HepG2 (cell line): ENCODE measurements at regions not wholly inside any gene's neighbourhood (a gene's known extent, or its start where the extent isn't known, plus 50 kb on each side); places are given as distances from the start of the nearest gene placed in this dataset.

Experiments used
- BRCA1 ChIP-seq: sonication (generic); formaldehyde crosslinking; IDR thresholded peaks from 2 replicates; pipeline ENCODE4 v1.4.0; 2020; ENCODE audit warnings: missing genetic modification reagents
- DRAP1 ChIP-seq: IDR thresholded peaks from 2 replicates; pipeline ENCODE4 v1.6.1; 2016; ENCODE audit warnings: missing genetic modification reagents, missing compliant biosample characterization
- FOXP4 ChIP-seq: sonication (generic); formaldehyde crosslinking; IDR thresholded peaks from 2 replicates; pipeline ENCODE4 v1.4.0; 2020; ENCODE audit warnings: missing genetic modification reagents
- HDAC2 ChIP-seq: sonication (generic); formaldehyde crosslinking; IDR thresholded peaks from 2 replicates; pipeline ENCODE4 v1.4.0; 2020; ENCODE audit warnings: missing genetic modification reagents
- HIVEP1 ChIP-seq: sonication (generic); formaldehyde crosslinking; IDR thresholded peaks from 2 replicates; pipeline ENCODE4 v1.4.0; 2020; ENCODE audit warnings: mild to moderate bottlenecking, missing genetic modification reagents
- KLF9 ChIP-seq: IDR thresholded peaks from 2 replicates; pipeline ENCODE4 v1.6.1; 2016; ENCODE audit warnings: low read depth
- KMT2B ChIP-seq: IDR thresholded peaks from 2 replicates; pipeline ENCODE4 v1.6.1; 2016; ENCODE audit warnings: missing genetic modification reagents, missing compliant biosample characterization
- MLX ChIP-seq: IDR thresholded peaks from 2 replicates; pipeline ENCODE4 v1.6.1; 2016
- NRL ChIP-seq: sonication (generic); formaldehyde crosslinking; IDR thresholded peaks from 2 replicates; pipeline ENCODE4 v1.5.0; 2020; ENCODE audit warnings: missing genetic modification reagents, mild to moderate bottlenecking, moderate library complexity, borderline replicate concordance
- POGK ChIP-seq: sonication (generic); formaldehyde crosslinking; conservative IDR thresholded peaks from 2 replicates; pipeline ENCODE4 v1.8.0; 2022; ENCODE audit warnings: mild to moderate bottlenecking, moderate library complexity, missing genetic modification reagents
- RARG ChIP-seq: sonication (generic); formaldehyde crosslinking; IDR thresholded peaks from 2 replicates; pipeline ENCODE4 v1.4.0; 2020; ENCODE audit warnings: low read depth, mild to moderate bottlenecking, missing genetic modification reagents
- RELA ChIP-seq: sonication (generic); formaldehyde crosslinking; IDR thresholded peaks from 2 replicates; pipeline ENCODE4 v1.4.0; 2020; ENCODE audit warnings: missing genetic modification reagents
- SALL1 ChIP-seq: sonication (generic); formaldehyde crosslinking; IDR thresholded peaks from 2 replicates; pipeline ENCODE4 v1.8.0; 2022; ENCODE audit warnings: mild to moderate bottlenecking, missing genetic modification reagents
- SIX1 ChIP-seq: sonication (generic); formaldehyde crosslinking; IDR thresholded peaks from 2 replicates; pipeline ENCODE4 v1.4.0; 2020; ENCODE audit warnings: missing genetic modification reagents, borderline replicate concordance
- SOX5 ChIP-seq: IDR thresholded peaks from 2 replicates; pipeline ENCODE4 v1.6.1; 2016; ENCODE audit warnings: borderline replicate concordance
- TBX3 ChIP-seq: fragments of 450-650 bp; IDR thresholded peaks from 2 replicates; pipeline ENCODE4 v1.6.1; 2017; ENCODE audit warnings: antibody characterized with exemption, mild to moderate bottlenecking, inconsistent platforms, borderline replicate concordance
- ZBTB26 ChIP-seq: IDR thresholded peaks from 2 replicates; pipeline ENCODE4 v1.6.1; 2016; ENCODE audit warnings: missing compliant biosample characterization, missing genetic modification reagents, borderline replicate concordance
- ZNF430 ChIP-seq: sonication (generic); formaldehyde crosslinking; IDR thresholded peaks from 2 replicates; pipeline ENCODE4 v1.9.0; 2021; ENCODE audit warnings: mild to moderate bottlenecking, missing genetic modification reagents
- ZNF615 ChIP-seq: sonication (generic); formaldehyde crosslinking; IDR thresholded peaks from 2 replicates; pipeline ENCODE4 v1.5.0; 2020; ENCODE audit warnings: mild to moderate bottlenecking, missing genetic modification reagents, borderline replicate concordance
- ZNF746 ChIP-seq: sonication (generic); formaldehyde crosslinking; IDR thresholded peaks from 2 replicates; pipeline ENCODE4 v1.8.0; 2022; ENCODE audit warnings: mild to moderate bottlenecking, missing genetic modification reagents
- TF ChIP-seq, protein P1 (sequence below): fragments of 450-650 bp; IDR thresholded peaks from 2 replicates; pipeline ENCODE4 v1.6.1; 2016
- TF ChIP-seq, protein P2 (sequence below): sonication (generic); formaldehyde crosslinking; IDR thresholded peaks from 2 replicates; pipeline ENCODE4 v1.4.0; 2020; ENCODE audit warnings: missing genetic modification reagents, borderline replicate concordance

DNA sequence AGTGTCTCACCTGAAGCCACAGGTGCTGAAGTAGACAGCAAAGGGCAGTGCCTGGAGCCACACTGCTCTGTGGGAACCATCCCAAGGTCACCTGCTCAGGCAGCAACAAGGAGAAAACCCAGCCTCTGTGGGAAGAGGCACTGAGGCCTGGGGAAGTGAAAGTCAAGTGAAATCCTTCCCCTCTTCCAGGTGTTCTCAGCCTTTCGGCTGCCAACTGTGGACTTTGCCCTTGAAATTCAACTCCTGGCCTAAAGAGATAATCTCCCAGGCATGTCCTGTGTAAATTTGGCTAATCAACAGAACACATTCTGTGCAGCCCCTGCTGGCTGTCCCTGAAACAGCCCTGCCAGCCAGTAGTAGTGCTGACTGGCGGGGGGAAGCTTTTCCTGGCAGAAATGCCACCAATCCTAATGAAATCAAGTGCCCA is 112.1 kb downstream of the RPL27A start (continued):
- TF ChIP-seq BRCA1 (CRISPR knock-in tag), result no peak
- peak; percentile 58; the same call in 1 of the 2 replicates for TF ChIP-seq NRL (CRISPR knock-in tag)
- TF ChIP-seq ZBTB26, result no peak
- peak; percentile 44; the same call in 1 of the 2 replicates for TF ChIP-seq MLX (CRISPR knock-in tag)
- TF ChIP-seq SIX1 (CRISPR knock-in tag), result peak; percentile 94
- TF ChIP-seq FOXP4 (CRISPR knock-in tag), result 0 out of 2 replicates have a peak, but pooled peaks have one; percentile 52
- 0 out of 2 replicates have a peak, but pooled peaks have one; percentile 37 for TF ChIP-seq KLF9
- peak; percentile 23; the same call in 1 of the 2 replicates for TF ChIP-seq TBX3
- peak; percentile 68 for TF ChIP-seq ZNF746
- TF ChIP-seq, protein P1, sequence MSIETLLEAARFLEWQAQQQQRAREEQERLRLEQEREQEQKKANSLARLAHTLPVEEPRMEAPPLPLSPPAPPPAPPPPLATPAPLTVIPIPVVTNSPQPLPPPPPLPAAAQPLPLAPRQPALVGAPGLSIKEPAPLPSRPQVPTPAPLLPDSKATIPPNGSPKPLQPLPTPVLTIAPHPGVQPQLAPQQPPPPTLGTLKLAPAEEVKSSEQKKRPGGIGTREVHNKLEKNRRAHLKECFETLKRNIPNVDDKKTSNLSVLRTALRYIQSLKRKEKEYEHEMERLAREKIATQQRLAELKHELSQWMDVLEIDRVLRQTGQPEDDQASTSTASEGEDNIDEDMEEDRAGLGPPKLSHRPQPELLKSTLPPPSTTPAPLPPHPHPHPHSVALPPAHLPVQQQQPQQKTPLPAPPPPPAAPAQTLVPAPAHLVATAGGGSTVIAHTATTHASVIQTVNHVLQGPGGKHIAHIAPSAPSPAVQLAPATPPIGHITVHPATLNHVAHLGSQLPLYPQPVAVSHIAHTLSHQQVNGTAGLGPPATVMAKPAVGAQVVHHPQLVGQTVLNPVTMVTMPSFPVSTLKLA, result no peak
- TF ChIP-seq KMT2B (CRISPR knock-in tag), result no peak
- peak; percentile 71 for TF ChIP-seq SALL1 (CRISPR knock-in tag)
- TF ChIP-seq HIVEP1 (CRISPR knock-in tag), result no peak
- TF ChIP-seq DRAP1 (CRISPR knock-in tag), result peak; percentile 12; the same call in 1 of the 2 replicates
- TF ChIP-seq POGK (CRISPR knock-in tag), result no peak
- TF ChIP-seq RELA, result no peak
- TF ChIP-seq RARG (CRISPR knock-in tag), result no peak
- peak; percentile 64; the same call in 1 of the 2 replicates for TF ChIP-seq ZNF430 (CRISPR knock-in tag)
- TF ChIP-seq HDAC2, result peak; percentile 71
- TF ChIP-seq SOX5, result peak; percentile 30; the same call in 1 of the 2 replicates
- TF ChIP-seq, protein P2, sequence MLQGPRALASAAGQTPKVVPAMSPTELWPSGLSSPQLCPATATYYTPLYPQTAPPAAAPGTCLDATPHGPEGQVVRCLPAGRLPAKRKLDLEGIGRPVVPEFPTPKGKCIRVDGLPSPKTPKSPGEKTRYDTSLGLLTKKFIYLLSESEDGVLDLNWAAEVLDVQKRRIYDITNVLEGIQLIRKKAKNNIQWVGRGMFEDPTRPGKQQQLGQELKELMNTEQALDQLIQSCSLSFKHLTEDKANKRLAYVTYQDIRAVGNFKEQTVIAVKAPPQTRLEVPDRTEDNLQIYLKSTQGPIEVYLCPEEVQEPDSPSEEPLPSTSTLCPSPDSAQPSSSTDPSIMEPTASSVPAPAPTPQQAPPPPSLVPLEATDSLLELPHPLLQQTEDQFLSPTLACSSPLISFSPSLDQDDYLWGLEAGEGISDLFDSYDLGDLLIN, result no peak
- TF ChIP-seq ZNF615, result 0 out of 2 replicates have a peak, but pooled peaks have one; percentile 12
